SK-N-SH treated with all-trans-retinoic acid at 6 μM for 48 hours (cell line): ENCODE measurements at regions not wholly inside any gene's neighbourhood (a gene's known extent, or its start where the extent isn't known, plus 50 kb on each side); places are given as distances from the start of the nearest gene placed in this dataset.

Experiments
- ATAC-seq: fragments of 200-7000 bp; cut with Tn5 transposase; 3 replicates; pipeline ENCODE4 v1.9.1; 2020; ENCODE audit warnings: mild to moderate bottlenecking, moderate library complexity
- ARNTL ChIP-seq: fragments of 450-650 bp; formaldehyde crosslinking; IDR thresholded peaks from 2 replicates; pipeline ENCODE4 v1.5.0; 2020; ENCODE audit warnings: low read depth, mild to moderate bottlenecking, moderate library complexity, borderline replicate concordance
- BACH2 ChIP-seq: fragments of 250-450 bp; sonication (Bioruptor Pico); IDR thresholded peaks from 2 replicates; pipeline ENCODE4 v1.9.0; 2021; ENCODE audit warnings: mild to moderate bottlenecking, borderline replicate concordance
- CSDC2 ChIP-seq: fragments of 250-450 bp; sonication (Bioruptor Pico); IDR thresholded peaks from 2 replicates; pipeline ENCODE4 v1.5.0; 2020; ENCODE audit warnings: mild to moderate bottlenecking, moderate library complexity
- ESRRG ChIP-seq: fragments of 250-450 bp; sonication (Bioruptor Pico); IDR thresholded peaks from 2 replicates; pipeline ENCODE4 v1.6.1; 2021; ENCODE audit warnings: mild to moderate bottlenecking
- GLIS3 ChIP-seq: fragments of 250-450 bp; sonication (Bioruptor Pico); IDR thresholded peaks from 2 replicates; pipeline ENCODE4 v1.5.0; 2020; ENCODE audit warnings: mild to moderate bottlenecking, moderate library complexity
- ISL1 ChIP-seq: fragments of 250-450 bp; sonication (Bioruptor Pico); IDR thresholded peaks from 2 replicates; pipeline ENCODE4 v2.1.2; 2022; ENCODE audit warnings: mild to moderate bottlenecking, moderate library complexity
- PPARA ChIP-seq: fragments of 250-450 bp; sonication (Bioruptor Pico); IDR thresholded peaks from 2 replicates; pipeline ENCODE4 v1.5.0; 2020; ENCODE audit warnings: mild to moderate bottlenecking, borderline replicate concordance
- RARB ChIP-seq: fragments of 250-450 bp; sonication (Bioruptor Pico); IDR thresholded peaks from 2 replicates; pipeline ENCODE4 v1.8.0; 2021; ENCODE audit warnings: mild to moderate bottlenecking, moderate library complexity
- SNAI2 ChIP-seq: fragments of 250-450 bp; sonication (Bioruptor Pico); IDR thresholded peaks from 2 replicates; pipeline ENCODE4 v1.5.0; 2020; ENCODE audit warnings: mild to moderate bottlenecking, moderate library complexity
- TCF4 ChIP-seq: fragments of 250-450 bp; sonication (Bioruptor Pico); IDR thresholded peaks from 2 replicates; pipeline ENCODE4 v1.8.0; 2021; ENCODE audit warnings: mild to moderate bottlenecking, moderate library complexity, borderline replicate concordance
- TOX ChIP-seq: fragments of 250-450 bp; sonication (Bioruptor Pico); IDR thresholded peaks from 2 replicates; pipeline ENCODE4 v1.8.0; 2021; ENCODE audit warnings: mild to moderate bottlenecking, moderate library complexity, borderline replicate concordance
- TSHZ2 ChIP-seq: fragments of 250-450 bp; sonication (Bioruptor Pico); IDR thresholded peaks from 2 replicates; pipeline ENCODE4 v1.5.0; 2020; ENCODE audit warnings: mild to moderate bottlenecking, moderate library complexity
- ZC3H10 ChIP-seq: fragments of 250-450 bp; sonication (Bioruptor Pico); IDR thresholded peaks from 2 replicates; pipeline ENCODE4 v1.5.1; 2021; ENCODE audit warnings: mild to moderate bottlenecking, moderate library complexity
- ZFP3 ChIP-seq: fragments of 250-450 bp; sonication (Bioruptor Pico); IDR thresholded peaks from 2 replicates; pipeline ENCODE4 v1.5.0; 2020; ENCODE audit warnings: mild to moderate bottlenecking, moderate library complexity
- ZFP30 ChIP-seq: fragments of 450-650 bp; formaldehyde crosslinking; IDR thresholded peaks from 2 replicates; pipeline ENCODE4 v1.5.0; 2022; ENCODE audit warnings: mild to moderate bottlenecking, moderate library complexity
- ZNF565 ChIP-seq: fragments of 450-650 bp; formaldehyde crosslinking; conservative IDR thresholded peaks from 2 replicates; pipeline ENCODE4 v1.5.0; 2020; ENCODE audit warnings: low read depth, mild to moderate bottlenecking, moderate library complexity
- ZNF70 ChIP-seq: fragments of 450-650 bp; formaldehyde crosslinking; IDR thresholded peaks from 2 replicates; pipeline ENCODE4 v1.5.0; 2020; ENCODE audit warnings: mild to moderate bottlenecking, moderate library complexity
- ZNF8 ChIP-seq: fragments of 450-650 bp; formaldehyde crosslinking; IDR thresholded peaks from 2 replicates; pipeline ENCODE4 v1.5.0; 2020; ENCODE audit warnings: mild to moderate bottlenecking, moderate library complexity
- TF ChIP-seq, protein P1 (sequence below): fragments of 250-450 bp; sonication (Bioruptor Pico); IDR thresholded peaks from 2 replicates; pipeline ENCODE4 v1.5.1; 2020; ENCODE audit warnings: low read depth, mild to moderate bottlenecking, moderate library complexity
- TF ChIP-seq, protein P2 (sequence below): fragments of 250-450 bp; sonication (Bioruptor Pico); IDR thresholded peaks from 2 replicates; pipeline ENCODE4 v1.8.0; 2020; ENCODE audit warnings: mild to moderate bottlenecking, moderate library complexity, borderline replicate concordance
- TF ChIP-seq, protein P3 (sequence below): fragments of 250-450 bp; sonication (Bioruptor Pico); IDR thresholded peaks from 2 replicates; pipeline ENCODE4 v1.5.1; 2021; ENCODE audit warnings: mild to moderate bottlenecking, moderate library complexity

GRCh38 chr13:89903115-89903514 lies 1444.4 kb upstream of the MIR17HG start:
- TF ChIP-seq PPARA (CRISPR knock-in tag) = no peak
- no peak for TF ChIP-seq ZC3H10 (CRISPR knock-in tag)
- no peak for TF ChIP-seq ESRRG (CRISPR knock-in tag)
- TF ChIP-seq, protein P1, sequence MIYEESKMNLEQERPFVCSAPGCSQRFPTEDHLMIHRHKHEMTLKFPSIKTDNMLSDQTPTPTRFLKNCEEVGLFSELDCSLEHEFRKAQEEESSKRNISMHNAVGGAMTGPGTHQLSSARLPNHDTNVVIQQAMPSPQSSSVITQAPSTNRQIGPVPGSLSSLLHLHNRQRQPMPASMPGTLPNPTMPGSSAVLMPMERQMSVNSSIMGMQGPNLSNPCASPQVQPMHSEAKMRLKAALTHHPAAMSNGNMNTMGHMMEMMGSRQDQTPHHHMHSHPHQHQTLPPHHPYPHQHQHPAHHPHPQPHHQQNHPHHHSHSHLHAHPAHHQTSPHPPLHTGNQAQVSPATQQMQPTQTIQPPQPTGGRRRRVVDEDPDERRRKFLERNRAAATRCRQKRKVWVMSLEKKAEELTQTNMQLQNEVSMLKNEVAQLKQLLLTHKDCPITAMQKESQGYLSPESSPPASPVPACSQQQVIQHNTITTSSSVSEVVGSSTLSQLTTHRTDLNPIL (CRISPR knock-in tag) = no peak
- TF ChIP-seq, all 23 proteins: peak for 0
- no peak for ATAC-seq

DNA sequence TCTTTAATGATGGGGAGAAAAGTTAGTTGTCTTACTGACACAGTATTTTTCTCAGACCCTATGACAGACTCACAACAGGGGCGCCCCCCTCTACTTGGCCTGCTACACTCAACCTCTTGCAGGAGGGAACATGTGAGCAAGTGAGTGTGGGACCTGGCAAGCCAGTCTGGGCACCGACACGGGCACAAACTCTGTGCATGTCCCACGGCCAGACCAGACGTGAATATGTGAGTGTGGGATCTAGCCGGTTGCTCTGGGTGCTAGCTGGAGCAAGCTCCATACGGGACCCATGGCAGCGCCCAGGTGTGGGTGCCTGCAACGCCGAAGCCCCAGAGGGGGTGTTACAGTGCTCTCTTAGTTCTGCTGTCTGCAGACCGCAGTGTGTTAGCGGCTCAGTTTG lies 1437.3 kb upstream of the MIR17HG start:
- ATAC-seq = no peak
- TF ChIP-seq ESRRG (CRISPR knock-in tag) (no peak), RARB (CRISPR knock-in tag) (no peak), ARNTL (no peak), ZC3H10 (CRISPR knock-in tag) (no peak), TSHZ2 (CRISPR knock-in tag) (no peak), GLIS3 (CRISPR knock-in tag) (no peak), PPARA (CRISPR knock-in tag) (no peak), SNAI2 (CRISPR knock-in tag) (no peak), ZNF70 (CRISPR knock-in tag) (no peak), ISL1 (CRISPR knock-in tag) (no peak), BACH2 (no peak), ZFP3 (CRISPR knock-in tag) (no peak), TOX (CRISPR knock-in tag) (no peak), CSDC2 (CRISPR knock-in tag) (no peak), TCF4 (CRISPR knock-in tag) (no peak), ZFP30 (CRISPR knock-in tag) (no peak)
- TF ChIP-seq, protein P2, sequence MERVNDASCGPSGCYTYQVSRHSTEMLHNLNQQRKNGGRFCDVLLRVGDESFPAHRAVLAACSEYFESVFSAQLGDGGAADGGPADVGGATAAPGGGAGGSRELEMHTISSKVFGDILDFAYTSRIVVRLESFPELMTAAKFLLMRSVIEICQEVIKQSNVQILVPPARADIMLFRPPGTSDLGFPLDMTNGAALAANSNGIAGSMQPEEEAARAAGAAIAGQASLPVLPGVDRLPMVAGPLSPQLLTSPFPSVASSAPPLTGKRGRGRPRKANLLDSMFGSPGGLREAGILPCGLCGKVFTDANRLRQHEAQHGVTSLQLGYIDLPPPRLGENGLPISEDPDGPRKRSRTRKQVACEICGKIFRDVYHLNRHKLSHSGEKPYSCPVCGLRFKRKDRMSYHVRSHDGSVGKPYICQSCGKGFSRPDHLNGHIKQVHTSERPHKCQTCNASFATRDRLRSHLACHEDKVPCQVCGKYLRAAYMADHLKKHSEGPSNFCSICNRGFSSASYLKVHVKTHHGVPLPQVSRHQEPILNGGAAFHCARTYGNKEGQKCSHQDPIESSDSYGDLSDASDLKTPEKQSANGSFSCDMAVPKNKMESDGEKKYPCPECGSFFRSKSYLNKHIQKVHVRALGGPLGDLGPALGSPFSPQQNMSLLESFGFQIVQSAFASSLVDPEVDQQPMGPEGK = no peak
- TF ChIP-seq, protein P1 (CRISPR knock-in tag) = no peak

GRCh38 chr13:89916551-89916950 lies 1430.9 kb upstream of the MIR17HG start:
- no peak for ATAC-seq
- TF ChIP-seq ISL1 (CRISPR knock-in tag) = no peak
- TF ChIP-seq ZFP30 (CRISPR knock-in tag) = no peak
- TF ChIP-seq, protein P3, sequence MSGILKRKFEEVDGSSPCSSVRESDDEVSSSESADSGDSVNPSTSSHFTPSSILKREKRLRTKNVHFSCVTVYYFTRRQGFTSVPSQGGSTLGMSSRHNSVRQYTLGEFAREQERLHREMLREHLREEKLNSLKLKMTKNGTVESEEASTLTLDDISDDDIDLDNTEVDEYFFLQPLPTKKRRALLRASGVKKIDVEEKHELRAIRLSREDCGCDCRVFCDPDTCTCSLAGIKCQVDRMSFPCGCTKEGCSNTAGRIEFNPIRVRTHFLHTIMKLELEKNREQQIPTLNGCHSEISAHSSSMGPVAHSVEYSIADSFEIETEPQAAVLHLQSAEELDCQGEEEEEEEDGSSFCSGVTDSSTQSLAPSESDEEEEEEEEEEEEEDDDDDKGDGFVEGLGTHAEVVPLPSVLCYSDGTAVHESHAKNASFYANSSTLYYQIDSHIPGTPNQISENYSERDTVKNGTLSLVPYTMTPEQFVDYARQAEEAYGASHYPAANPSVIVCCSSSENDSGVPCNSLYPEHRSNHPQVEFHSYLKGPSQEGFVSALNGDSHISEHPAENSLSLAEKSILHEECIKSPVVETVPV (CRISPR knock-in tag) = no peak
- TF ChIP-seq SNAI2 (CRISPR knock-in tag) = no peak
- no peak for TF ChIP-seq ZFP3 (CRISPR knock-in tag)
- TF ChIP-seq ZC3H10 (CRISPR knock-in tag) = no peak
- no peak for TF ChIP-seq ZNF565
- no peak for TF ChIP-seq ZNF70 (CRISPR knock-in tag)
- TF ChIP-seq, all 23 proteins: peak for 0

DNA sequence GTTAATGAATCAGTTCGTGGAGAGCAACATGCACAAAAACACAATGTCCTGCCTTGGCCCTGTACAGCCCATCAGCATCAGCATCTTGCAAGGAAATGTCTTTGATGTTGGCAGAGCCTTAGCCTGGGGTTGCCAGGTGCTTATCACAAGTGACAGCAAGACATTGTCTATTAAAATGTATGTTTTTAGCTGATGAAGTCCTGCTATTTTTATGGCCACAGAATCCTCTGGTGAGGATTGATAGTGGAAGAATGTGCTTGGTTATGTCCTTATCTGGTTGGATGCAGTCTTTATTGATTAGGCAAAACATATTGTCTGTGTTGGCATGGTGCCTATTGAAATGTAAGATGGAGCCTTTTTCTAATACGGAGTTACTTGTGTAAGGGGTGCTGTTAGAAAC lies 1427.0 kb upstream of the MIR17HG start:
- no peak for TF ChIP-seq RARB (CRISPR knock-in tag)
- TF ChIP-seq TCF4 (CRISPR knock-in tag) = no peak
- TF ChIP-seq TSHZ2 (CRISPR knock-in tag) = no peak
- TF ChIP-seq SNAI2 (CRISPR knock-in tag) = no peak
- no peak for TF ChIP-seq TOX (CRISPR knock-in tag)
- TF ChIP-seq ZNF8 (CRISPR knock-in tag) = no peak
- no peak for TF ChIP-seq BACH2
- ATAC-seq = no peak
